ENCODE measurements at regions not wholly inside any gene's neighbourhood (a gene's known extent, or its start where the extent isn't known, plus 50 kb on each side); places are given as distances from the start of the nearest gene placed in this dataset.

- no peak for TF ChIP-seq TAF1 (IDR thresholded peaks at IDR 0.05; ENCODE audit: borderline replicate concordance, low read depth, low read length)
- TF ChIP-seq TBL1XR1 (IDR thresholded peaks at IDR 0.05; ENCODE audit: low read depth, low read length) = no peak
- no peak for TF ChIP-seq POLR2AphosphoS5 (IDR thresholded peaks at IDR 0.05; ENCODE audit: low read length)
- no peak for TF ChIP-seq ESRRA (IDR thresholded peaks at IDR 0.05; ENCODE audit: low read length)
- TF ChIP-seq ELK1 (IDR thresholded peaks at IDR 0.05; ENCODE audit: low read depth, low read length) = no peak
- TF ChIP-seq SREBF2 (IDR thresholded peaks at IDR 0.05; ENCODE audit: low read length) = no peak
- no peak for TF ChIP-seq IRF5 (IDR thresholded peaks at IDR 0.05; ENCODE audit: borderline replicate concordance)
- H3K4me1 ChIP-seq (ENCODE audit: control insufficient read depth, insufficient read depth, low read length) = peaks cover 7% of the 10 kb centered on the region
- ChIA-PET CTCF (no interaction called here), SMC1A (ENCODE audit: uncharacterized antibody, unreplicated experiment) (no interaction called here), POLR2A (no interaction called here), RAD21 (ENCODE audit: unreplicated experiment) (interaction anchor here (1.1 to 1.2 kb wide), 2 partner anchors 10 to 47 kb away, joined by 3 read pairs; no protein-coding TSS in a partner anchor)
- H3K27ac ChIP-seq (ENCODE audit: control insufficient read depth, insufficient read depth) = no peak overlapping the region
- no peaks in the 10 kb centered on the region for H3K36me3 ChIP-seq (ENCODE audit: control insufficient read depth in 2 of 2, insufficient read depth in 2 of 2, low read length in 1 of 2)
- H2AFZ ChIP-seq (ENCODE audit: control insufficient read depth, low read depth, low read length) = no peak overlapping the region
- H3K9me3 ChIP-seq (replicated peaks; ENCODE audit: control insufficient read depth, insufficient read depth, low read length) = no peaks in the 10 kb centered on the region; the same call in 2 of the 3 replicates
- no peak for DNase-seq (ENCODE audit: low read depth, low spot score)
- BruUV-seq (replicated peaks) = no TSS peak
- no peak overlapping the region for H3K9ac ChIP-seq (ENCODE audit: control insufficient read depth, insufficient read depth, low read length)
- in situ Hi-C loops (cut with MboI) = no loop called here
- ATAC-seq = no peak
- H4K20me1 ChIP-seq (ENCODE audit: control insufficient read depth, insufficient read depth) = no peaks in the 10 kb centered on the region
- H3K4me3 ChIP-seq = no peak overlapping the region
- H3K27me3 ChIP-seq (replicated peaks in 1 of 2; ENCODE audit: control insufficient read depth in 2 of 2, insufficient read depth in 2 of 2, low read length in 1 of 2) = no peaks in the 10 kb centered on the region
- FAIRE-seq = no peak
- intact Hi-C loops (cut with micrococcal nuclease; ENCODE audit: unreplicated experiment) = no loop called here
- H3K79me2 ChIP-seq (ENCODE audit: control insufficient read depth, insufficient read depth, low read length) = no peaks in the 10 kb centered on the region
- no peak overlapping the region for H3K4me2 ChIP-seq (ENCODE audit: control insufficient read depth, insufficient read depth)
- 59% methylated on average over 2 of the region's 2 CpGs for WGBS (ENCODE audit: insufficient coverage, insufficient replicate concordance, low lambda C conversion rate, missing lambda C conversion rate)
These were observed 51.2 kb upstream of the MEX3C start for GRCh38 chr18:51248685-51249084.

Measured in GM12878 (cell line).